HEK293T (cell line): ENCODE measurements at regions not wholly inside any gene's neighbourhood (a gene's known extent, or its start where the extent isn't known, plus 50 kb on each side); places are given as distances from the start of the nearest gene placed in this dataset.
"Not testable (repeated sequence)": the region's sequence is repeated elsewhere in the genome, so short reads cannot be mapped to it uniquely, and the experiment has no call there.

ENCODE experiments used
- CTCF ChIA-PET: fragments of 350-600 bp; formaldehyde crosslinking; extraction: SDS; loops from one replicate; lab custom pipeline; 2021; ENCODE audit warnings: antibody characterized with exemption, inconsistent platforms; lab: Yijun Ruan, JAX
- POLR2A ChIA-PET: fragments of 350-600 bp; formaldehyde crosslinking; extraction: SDS; loops from one replicate; lab custom pipeline; 2020; ENCODE audit warnings: antibody characterized with exemption, inconsistent platforms; lab: Yijun Ruan, JAX
- DNase-seq: peaks from one replicate; pipeline ENCODE4 v3.0.0; 2012; ENCODE audit warnings: mixed read lengths; ENCODE audit errors: extremely low spot score
- ARNT ChIP-seq: fragments of 450-650 bp; IDR thresholded peaks from 2 replicates; pipeline ENCODE4 v1.6.1; 2017; ENCODE audit warnings: mild to moderate bottlenecking
- BHLHE40 ChIP-seq: fragments of 450-650 bp; IDR thresholded peaks from 2 replicates; pipeline ENCODE4 v1.6.1; 2016; ENCODE audit warnings: mild to moderate bottlenecking, moderate library complexity, borderline replicate concordance
- CTBP1 ChIP-seq: fragments of 450-650 bp; IDR thresholded peaks from 2 replicates; pipeline ENCODE4 v1.6.1; 2016; ENCODE audit warnings: borderline replicate concordance
- ELF4 ChIP-seq: fragments of 450-650 bp; IDR thresholded peaks from 2 replicates; pipeline ENCODE4 v1.6.1; 2017; ENCODE audit warnings: antibody characterized with exemption
- FOXA1 ChIP-seq: fragments of 450-650 bp; IDR thresholded peaks from 2 replicates; pipeline ENCODE4 v1.6.1; 2016; ENCODE audit warnings: mild to moderate bottlenecking
- FOXK2 ChIP-seq: fragments of 450-650 bp; IDR thresholded peaks from 2 replicates; pipeline ENCODE4 v1.6.1; 2016; ENCODE audit warnings: mild to moderate bottlenecking
- FOXM1 ChIP-seq: fragments of 450-650 bp; IDR thresholded peaks from 2 replicates; pipeline ENCODE4 v1.6.1; 2017; ENCODE audit warnings: mild to moderate bottlenecking, borderline replicate concordance
- HDGF ChIP-seq: fragments of 450-650 bp; IDR thresholded peaks from 2 replicates; pipeline ENCODE4 v1.6.1; 2017; ENCODE audit warnings: antibody characterized with exemption, borderline replicate concordance
- L3MBTL2 ChIP-seq: fragments of 450-650 bp; conservative IDR thresholded peaks from 2 replicates; pipeline ENCODE4 v1.6.1; 2016; ENCODE audit warnings: mild to moderate bottlenecking
- LEF1 ChIP-seq: fragments of 450-650 bp; IDR thresholded peaks from 2 replicates; pipeline ENCODE4 v1.6.1; 2017; ENCODE audit warnings: mild to moderate bottlenecking, borderline replicate concordance
- NFRKB ChIP-seq: fragments of 450-650 bp; IDR thresholded peaks from 2 replicates; pipeline ENCODE4 v1.6.1; 2016; ENCODE audit warnings: mild to moderate bottlenecking, moderate library complexity
- PKNOX1 ChIP-seq: fragments of 450-650 bp; IDR thresholded peaks from 2 replicates; pipeline ENCODE4 v1.6.1; 2016
- SP1 ChIP-seq: fragments of 450-650 bp; IDR thresholded peaks from 2 replicates; pipeline ENCODE4 v1.6.1; 2017
- SUZ12 ChIP-seq: fragments of 450-650 bp; IDR thresholded peaks from 2 replicates; pipeline ENCODE4 v1.6.1; 2016; ENCODE audit warnings: mild to moderate bottlenecking
- TARDBP ChIP-seq: fragments of 450-650 bp; IDR thresholded peaks from 2 replicates; pipeline ENCODE4 v1.6.1; 2016
- ZNF384 ChIP-seq: fragments of 450-650 bp; IDR thresholded peaks from 2 replicates; pipeline ENCODE4 v1.6.1; 2016

DNA sequence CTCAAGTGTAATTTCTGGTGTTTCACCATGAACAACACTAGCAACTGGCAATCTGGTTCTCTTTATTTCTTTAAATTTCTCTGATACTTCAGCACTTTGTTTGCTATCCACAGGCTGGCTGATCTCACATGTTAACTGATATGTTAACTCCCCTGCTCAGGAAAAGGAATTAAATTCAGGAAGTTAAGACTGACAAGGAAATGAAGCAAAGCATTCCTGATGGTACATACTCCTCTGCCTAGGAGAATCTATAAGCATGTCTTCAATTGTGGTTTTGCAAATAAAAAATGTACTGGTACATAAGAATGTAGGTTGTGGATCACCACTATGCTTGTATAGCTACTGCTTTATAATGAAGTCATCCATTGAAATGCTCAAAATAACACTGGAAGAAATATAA lies 1119.2 kb upstream of the INTU start:
- POLR2A ChIA-PET = no interaction called here
- CTCF ChIA-PET = no interaction called here
- no peak for TF ChIP-seq SUZ12
- TF ChIP-seq NFRKB = no peak
- no peak for TF ChIP-seq PKNOX1
- TF ChIP-seq HDGF = no peak
- TF ChIP-seq FOXM1 = no peak
- no peak for TF ChIP-seq FOXK2
- TF ChIP-seq LEF1 = no peak
- no peak for TF ChIP-seq L3MBTL2
- no peak for TF ChIP-seq FOXA1
- DNase-seq = no peak

- no peak for TF ChIP-seq HDGF
- no peak for TF ChIP-seq TARDBP
- TF ChIP-seq FOXM1 = no peak
- TF ChIP-seq FOXK2 = no peak
- TF ChIP-seq L3MBTL2 = no peak
- TF ChIP-seq ELF4 = no peak
- TF ChIP-seq ZNF384 = no peak
- no peak for TF ChIP-seq NFRKB
- TF ChIP-seq SP1 = no peak
- no peak for TF ChIP-seq CTBP1
- ChIA-PET CTCF (no interaction called here), POLR2A (no interaction called here)
- DNase-seq = no peak
Observed at GRCh38 chr4:126520731-126521130, 1112.0 kb upstream of the INTU start.

- DNase-seq, POLR2A ChIA-PET, CTCF ChIA-PET: not testable (repeated sequence)
Observed at GRCh38 chr4:126525400-126525799, 1107.4 kb upstream of the INTU start.

DNA sequence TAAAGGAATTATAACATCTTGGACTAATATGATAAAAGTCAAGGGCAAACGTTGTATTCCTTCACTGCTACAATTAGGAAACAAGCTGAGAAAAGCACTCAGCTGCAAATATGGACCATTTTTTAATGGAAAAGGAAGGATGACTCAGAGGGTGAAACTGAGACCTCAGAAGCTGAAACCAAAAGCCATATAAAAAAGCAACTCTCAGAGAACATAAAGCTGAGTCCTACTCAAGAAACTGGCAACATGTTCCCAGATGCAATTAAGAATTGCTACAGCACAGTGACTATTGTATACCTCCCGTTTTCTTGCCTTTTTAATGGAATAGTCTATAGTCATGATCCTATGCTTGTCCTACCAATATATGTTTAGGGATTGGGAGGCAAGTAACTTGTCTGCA lies 1106.4 kb upstream of the INTU start:
- POLR2A ChIA-PET = no interaction called here
- DNase-seq = no peak
- TF ChIP-seq ARNT (no peak), PKNOX1 (no peak), SUZ12 (no peak), SP1 (no peak), FOXK2 (no peak), CTBP1 (no peak), L3MBTL2 (no peak), LEF1 (no peak), NFRKB (no peak), BHLHE40 (no peak), ELF4 (no peak)
- CTCF ChIA-PET = no interaction called here

- TF ChIP-seq TARDBP (no peak), SP1 (no peak), FOXM1 (no peak), CTBP1 (no peak), FOXA1 (no peak), FOXK2 (no peak), ELF4 (no peak), L3MBTL2 (no peak), ARNT (no peak), HDGF (no peak), SUZ12 (no peak), NFRKB (no peak), LEF1 (no peak)
- CTCF ChIA-PET = no interaction called here
- no peak for DNase-seq
- POLR2A ChIA-PET = no interaction called here
Observed at GRCh38 chr4:126529997-126530396, 1102.8 kb upstream of the INTU start.

DNA sequence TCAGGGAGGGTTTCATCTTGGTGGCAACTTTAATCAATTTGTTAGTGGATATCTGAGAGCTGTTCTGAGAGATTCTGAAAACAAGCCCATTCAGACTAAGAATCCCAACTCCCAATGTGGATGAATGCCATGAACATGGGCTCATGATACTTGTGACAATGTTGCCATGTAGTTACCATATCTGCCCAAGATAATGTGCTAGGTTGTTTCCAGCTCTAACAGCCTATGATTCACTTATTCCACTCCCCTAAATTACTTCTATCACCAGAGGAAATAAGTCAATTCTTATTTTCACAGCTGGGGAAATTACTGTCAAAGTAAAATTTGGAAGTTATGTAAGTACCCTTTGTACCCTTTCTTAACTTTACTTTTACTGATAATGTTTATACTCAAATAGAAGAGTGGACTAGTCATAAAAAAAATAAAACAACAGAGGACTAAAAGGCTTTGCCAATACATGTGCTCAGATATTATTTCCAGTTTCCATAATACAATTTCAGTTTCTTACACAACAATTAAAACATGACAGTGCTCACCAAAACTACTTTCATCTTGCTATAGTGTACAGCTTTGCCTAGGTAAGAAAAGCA lies 1101.7 kb upstream of the INTU start:
- TF ChIP-seq SUZ12 (no peak), TARDBP (no peak), ARNT (no peak), FOXK2 (no peak), PKNOX1 (no peak), SP1 (no peak), HDGF (no peak), ZNF384 (no peak), BHLHE40 (no peak), NFRKB (no peak), FOXA1 (no peak), L3MBTL2 (no peak), FOXM1 (no peak), LEF1 (no peak), CTBP1 (no peak), ELF4 (no peak)
- ChIA-PET CTCF (no interaction called here), POLR2A (no interaction called here)
- DNase-seq = no peak

DNA sequence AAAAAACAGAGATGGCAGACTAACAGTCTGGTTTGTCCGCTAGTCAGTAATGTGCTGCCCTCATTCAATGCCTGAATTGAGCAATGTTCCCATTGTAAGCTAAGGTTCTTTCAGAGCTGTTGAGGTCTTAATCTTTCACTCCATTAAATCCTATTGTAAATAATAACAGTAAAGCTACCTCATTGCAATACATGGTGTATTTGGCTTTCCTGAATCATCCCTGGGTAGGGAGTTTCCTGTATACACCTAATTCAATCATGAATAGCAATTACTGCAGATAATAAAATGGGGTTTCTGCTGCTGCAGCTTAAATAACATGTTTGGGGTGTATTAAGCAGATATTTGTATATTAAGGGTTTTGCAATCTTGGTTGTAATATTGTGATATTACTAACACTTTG lies 1100.2 kb upstream of the INTU start:
- no peak for DNase-seq
- TF ChIP-seq FOXM1 (no peak), ARNT (no peak), ZNF384 (no peak), FOXA1 (no peak), LEF1 (no peak), NFRKB (no peak), TARDBP (no peak), PKNOX1 (no peak), SUZ12 (no peak)
- ChIA-PET POLR2A (no interaction called here), CTCF (no interaction called here)
